ENCODE measurements at regions not wholly inside any gene's neighbourhood (a gene's known extent, or its start where the extent isn't known, plus 50 kb on each side); places are given as distances from the start of the nearest gene placed in this dataset.
A peak's percentile ranks its signal among the peaks of the same experiment; 100 is the strongest.

GRCh38 chr18:10241579-10241978 is 212.9 kb upstream of the APCDD1 start:
- Histone ChIP-seq H3K9me3 (no peaks in the 10 kb centered on the region), H3K4me3 (no peak overlapping the region), H3K36me3 (no peaks in the 10 kb centered on the region), H3K4me1 (replicated peaks) (no peaks in the 10 kb centered on the region), H3K27ac (no peak overlapping the region), H3K27me3 (replicated peaks; ENCODE audit: insufficient read depth) (no peaks in the 10 kb centered on the region)
- 36% methylated on average over 1 of the region's 1 CpG for WGBS
- DNase-seq (ENCODE audit: low spot score), result no peak
- no peak for TF ChIP-seq CTCF (IDR thresholded peaks at IDR 0.05)
- TF ChIP-seq POLR2A (IDR thresholded peaks at IDR 0.05), result no peak
- intact Hi-C loops (cut with DNase I), result loop anchor here (5.0 kb wide), 1 partner anchor 189 kb away; no protein-coding TSS in a partner anchor

GRCh38 chr18:10242936-10243680 is 211.3 kb upstream of the APCDD1 start:
- no peak overlapping the region for H3K4me3 ChIP-seq
- H3K27me3 ChIP-seq (replicated peaks; ENCODE audit: insufficient read depth), result no peaks in the 10 kb centered on the region
- WGBS, result 46% methylated on average over 7 of the region's 7 CpGs
- TF ChIP-seq CTCF (IDR thresholded peaks at IDR 0.05) (no peak), POLR2A (IDR thresholded peaks at IDR 0.05) (no peak), POLR2AphosphoS5 (IDR thresholded peaks at IDR 0.05) (peak; percentile 54)
- intact Hi-C loops (cut with DNase I), result loop anchor here (5.0 kb wide), 1 partner anchor 191 kb away; no protein-coding TSS in a partner anchor
- H3K4me1 ChIP-seq (replicated peaks), result no peaks in the 10 kb centered on the region
- no peaks in the 10 kb centered on the region for H3K9me3 ChIP-seq
- no peaks in the 10 kb centered on the region for H3K36me3 ChIP-seq
- H3K27ac ChIP-seq, result no peak overlapping the region
- DNase-seq (ENCODE audit: low spot score), result peak; percentile 42

- TF ChIP-seq POLR2AphosphoS5 (IDR thresholded peaks at IDR 0.05) (no peak), CTCF (IDR thresholded peaks at IDR 0.05) (no peak), POLR2A (IDR thresholded peaks at IDR 0.05) (no peak)
- no peaks in the 10 kb centered on the region for H3K27me3 ChIP-seq (replicated peaks; ENCODE audit: insufficient read depth)
- H3K9me3 ChIP-seq, result no peaks in the 10 kb centered on the region
- 40% methylated on average over 8 of the region's 8 CpGs for WGBS
- no peaks in the 10 kb centered on the region for H3K36me3 ChIP-seq
- no peak for DNase-seq (ENCODE audit: low spot score)
- intact Hi-C loops (cut with DNase I), result loop anchor here (5.0 kb wide), 1 partner anchor 192 kb away; no protein-coding TSS in a partner anchor
- H3K4me3 ChIP-seq, result no peak overlapping the region
- no peak overlapping the region for H3K27ac ChIP-seq
- H3K4me1 ChIP-seq (replicated peaks), result no peaks in the 10 kb centered on the region
Observed at GRCh38 chr18:10244341-10244740, 210.1 kb upstream of the APCDD1 start.

- Histone ChIP-seq H3K27ac (no peak overlapping the region), H3K36me3 (no peaks in the 10 kb centered on the region), H3K27me3 (replicated peaks; ENCODE audit: insufficient read depth) (no peaks in the 10 kb centered on the region), H3K9me3 (no peaks in the 10 kb centered on the region), H3K4me3 (no peak overlapping the region), H3K4me1 (replicated peaks) (no peaks in the 10 kb centered on the region)
- intact Hi-C loops (cut with DNase I), result no loop called here
- DNase-seq (ENCODE audit: low spot score), result no peak
- 80% methylated on average over 11 of the region's 11 CpGs for WGBS
- no peak for TF ChIP-seq POLR2AphosphoS5 (IDR thresholded peaks at IDR 0.05)
- TF ChIP-seq CTCF (IDR thresholded peaks at IDR 0.05), result no peak
- TF ChIP-seq POLR2A (IDR thresholded peaks at IDR 0.05), result no peak
Observed at GRCh38 chr18:10245031-10245845, 209.2 kb upstream of the APCDD1 start.

Measured in prostate gland (tissue), 2 donors.